ENCODE measurements at regions not wholly inside any gene's neighbourhood (a gene's known extent, or its start where the extent isn't known, plus 50 kb on each side); places are given as distances from the start of the nearest gene placed in this dataset.

GRCh38 chr17:79163071-79163470 is 88.4 kb downstream of the ENGASE start:
- FAIRE-seq (no peak), DNase-seq (ENCODE audit: insufficient read length, low spot score) (no peak)
- TF ChIP-seq CTCF (IDR thresholded peaks at IDR 0.05; ENCODE audit: insufficient read depth, missing control alignments), result no peak

- TF ChIP-seq CTCF (IDR thresholded peaks at IDR 0.05; ENCODE audit: insufficient read depth, missing control alignments), result no peak
- FAIRE-seq (no peak), DNase-seq (ENCODE audit: insufficient read length, low spot score) (no peak)
Measured at GRCh38 chr17:79162012-79162963, 87.7 kb downstream of the ENGASE start.

- TF ChIP-seq CTCF (IDR thresholded peaks at IDR 0.05; ENCODE audit: insufficient read depth, missing control alignments), result no peak
- no peak for FAIRE-seq
- no peak for DNase-seq (ENCODE audit: insufficient read length, low spot score)
Measured at GRCh38 chr17:79160980-79161636, 86.5 kb downstream of the ENGASE start.

- DNase-seq (ENCODE audit: insufficient read length, low spot score) (peak; percentile 99), FAIRE-seq (no peak)
- no peak for TF ChIP-seq CTCF (IDR thresholded peaks at IDR 0.05; ENCODE audit: insufficient read depth, missing control alignments)
Measured at GRCh38 chr17:79159926-79160325, 85.3 kb downstream of the ENGASE start.

- FAIRE-seq (no peak), DNase-seq (ENCODE audit: insufficient read length, low spot score) (no peak)
- TF ChIP-seq CTCF (IDR thresholded peaks at IDR 0.05; ENCODE audit: insufficient read depth, missing control alignments), result no peak
Measured at GRCh38 chr17:79159471-79159870, 84.8 kb downstream of the ENGASE start.

- FAIRE-seq (no peak), DNase-seq (ENCODE audit: insufficient read length, low spot score) (no peak)
- no peak for TF ChIP-seq CTCF (IDR thresholded peaks at IDR 0.05; ENCODE audit: insufficient read depth, missing control alignments)
Measured at GRCh38 chr17:79156463-79157095, 82.0 kb downstream of the ENGASE start.
